Spleen (tissue), 11 donors: ENCODE measurements at regions not wholly inside any gene's neighbourhood (a gene's known extent, or its start where the extent isn't known, plus 50 kb on each side); places are given as distances from the start of the nearest gene placed in this dataset.
A peak's percentile ranks its signal among the peaks of the same experiment; 100 is the strongest.

Experiments
- DNase-seq: peaks from one replicate; pipeline ENCODE4 v3.0.0-alpha.2; 2020
- H3K27ac ChIP-seq, 8 donors: fragments of 200-600 bp; sonication (generic) in 7 of 8; 1 replicate in 4 of 8; 2 replicates in 4 of 8; pipeline versions ENCODE4 v1.5.0 to v1.8.0; 2016 to 2021; ENCODE audit warnings: inconsistent platforms in 4 of 8, mild to moderate bottlenecking in 4 of 8, moderate library complexity in 1 of 8
- H3K27me3 ChIP-seq, 7 donors: fragments of 200-600 bp; sonication (generic) in 6 of 7; replicated peaks in 1 of 7; 1 replicate in 4 of 7; 2 replicates in 3 of 7; pipeline versions ENCODE4 v1.5.0 to v1.8.0; 2016 to 2021; ENCODE audit warnings: inconsistent platforms in 3 of 7, mild to moderate bottlenecking in 1 of 7
- H3K36me3 ChIP-seq, 6 donors: fragments of 200-600 bp; sonication (generic) in 5 of 6; 1 replicate in 4 of 6; 2 replicates in 2 of 6; pipeline versions ENCODE4 v1.5.0 to v1.8.0; 2016 to 2021; ENCODE audit warnings: inconsistent platforms in 2 of 6
- H3K4me1 ChIP-seq, 6 donors: fragments of 200-600 bp; sonication (generic) in 5 of 6; 1 replicate in 3 of 6; 2 replicates in 3 of 6; pipeline versions ENCODE4 v1.5.0 to v1.8.0; 2016 to 2021; ENCODE audit warnings: inconsistent platforms in 3 of 6
- H3K4me3 ChIP-seq, 8 donors: fragments of 200-600 bp; sonication (generic) in 7 of 8; 1 replicate in 4 of 8; 2 replicates in 4 of 8; pipeline versions ENCODE4 v1.5.0 to v1.8.0; 2016 to 2021; ENCODE audit warnings: inconsistent platforms in 4 of 8, mild to moderate bottlenecking in 4 of 8, moderate library complexity in 2 of 8
- H3K9me3 ChIP-seq, 8 donors: fragments of 200-600 bp; sonication (generic) in 7 of 8; 1 replicate in 4 of 8; 2 replicates in 4 of 8; pipeline versions ENCODE4 v1.5.0 to v1.8.0; 2016 to 2021; ENCODE audit warnings: inconsistent platforms in 4 of 8
- CTCF ChIP-seq, 11 experiments: fragments of 200-600 bp in 7 of 11; fragments of 450-650 bp in 4 of 11; sonication (generic) in 4 of 11; IDR thresholded peaks in 8 of 11; conservative IDR thresholded peaks in 3 of 11; 1 replicate in 7 of 11; 2 replicates in 4 of 11; pipeline versions ENCODE4 v1.4.0 to v1.8.0; 2016 to 2021; ENCODE audit warnings: antibody characterized with exemption in 11 of 11, inconsistent platforms in 4 of 11, mild to moderate bottlenecking in 1 of 11
- POLR2A ChIP-seq, 3 donors: fragments of 450-650 bp; IDR thresholded peaks; one replicate each; pipeline ENCODE4 v1.5.1; 2017; ENCODE audit warnings: antibody characterized with exemption in 3 of 3, mild to moderate bottlenecking in 1 of 3
- POLR2AphosphoS5 ChIP-seq, 3 donors: sonication (generic); formaldehyde crosslinking; IDR thresholded peaks; one replicate each; pipeline ENCODE4 v1.5.1; 2017; ENCODE audit warnings: antibody characterized with exemption in 3 of 3
- WGBS, 5 donors: extraction: QIAGEN DNeasy Blood & Tissue Kit in 3 of 5; methylation state at CpG; one replicate each; pipeline versions ENCODE4 v1.1.5 to v1.1.7; 2013 to 2018; 5-methylcytosine and 5-hydroxymethylcytosine counted together
- intact Hi-C: fragments of 100-400 bp; cut with DNase I; formaldehyde crosslinking; loops from one replicate; pipeline ENCODE4 v1.15.0; 2023; ENCODE audit warnings: low total_unique reads
- donor health status: healthy with polysubstance abuse.
- donor health status: DM: no; HTN: no; CAD: no; lungs with moderate emphysema.
- donor health status: DM: no; HTN: no; CAD: no.
- donor health status: Bipolar disorder and iron deficiency.
- donor health status: healthy.
- donor health status: DM: no; HTN: no; CAD: no.
- donor health status: DM: yes; HTN: yes; CAD: no.

- Histone ChIP-seq H3K4me1 (no peaks in the 10 kb centered on the region), H3K9me3 (peaks cover 0 to 23% (median 0%) of the 10 kb centered on the region in 8 donors), H3K36me3 (no peaks in the 10 kb centered on the region), H3K4me3 (no peak overlapping the region), H3K27ac (no peak overlapping the region), H3K27me3 (no peaks in the 10 kb centered on the region)
- peak; percentile 22 for DNase-seq
- intact Hi-C loops: no loop called here
- WGBS, 5 donors: 75 to 93% (median 79%) methylated on average over 5 of the region's 5 CpGs
- TF ChIP-seq CTCF (IDR thresholded peaks at IDR 0.05 in 8 of 11, conservative IDR thresholded peaks at IDR 0.05 in 3 of 11): no peak
- no peak for TF ChIP-seq POLR2AphosphoS5 (IDR thresholded peaks at IDR 0.05)
- TF ChIP-seq POLR2A (IDR thresholded peaks at IDR 0.05): no peak
Observed at GRCh38 chr6:102352552-102352951, 959.0 kb downstream of the GRIK2 start.

GRCh38 chr6:102344769-102345168 is 951.3 kb downstream of the GRIK2 start:
- H3K27me3 ChIP-seq: no peaks in the 10 kb centered on the region
- 72 to 87% (median 80%) methylated on average over 2 of the region's 2 CpGs for WGBS, 5 donors
- H3K4me1 ChIP-seq: no peaks in the 10 kb centered on the region
- TF ChIP-seq POLR2AphosphoS5 (IDR thresholded peaks at IDR 0.05) (no peak), CTCF (IDR thresholded peaks at IDR 0.05 in 8 of 11, conservative IDR thresholded peaks at IDR 0.05 in 3 of 11) (no peak), POLR2A (IDR thresholded peaks at IDR 0.05) (no peak)
- H3K4me3 ChIP-seq: no peak overlapping the region
- no peak overlapping the region for H3K27ac ChIP-seq
- intact Hi-C loops: no loop called here
- DNase-seq: no peak
- H3K36me3 ChIP-seq: no peaks in the 10 kb centered on the region
- peaks cover 0 to 6% (median 0%) of the 10 kb centered on the region in 8 donors for H3K9me3 ChIP-seq

GRCh38 chr6:102340311-102340710 is 946.8 kb downstream of the GRIK2 start:
- intact Hi-C loops: no loop called here
- no peaks in the 10 kb centered on the region for H3K4me1 ChIP-seq
- H3K27me3 ChIP-seq: no peaks in the 10 kb centered on the region
- no peak for TF ChIP-seq POLR2A (IDR thresholded peaks at IDR 0.05)
- TF ChIP-seq CTCF (IDR thresholded peaks at IDR 0.05 in 8 of 11, conservative IDR thresholded peaks at IDR 0.05 in 3 of 11): no peak
- TF ChIP-seq POLR2AphosphoS5 (IDR thresholded peaks at IDR 0.05): no peak
- no peak overlapping the region for H3K27ac ChIP-seq
- no peaks in the 10 kb centered on the region for H3K9me3 ChIP-seq
- 75 to 84% (median 79%) methylated on average over 4 of the region's 4 CpGs for WGBS, 5 donors
- no peak overlapping the region for H3K4me3 ChIP-seq
- no peak for DNase-seq
- H3K36me3 ChIP-seq: no peaks in the 10 kb centered on the region

GRCh38 chr6:102333736-102334135 is 940.2 kb downstream of the GRIK2 start:
- H3K27ac ChIP-seq: no peak overlapping the region
- peak; percentile 34 for DNase-seq
- no peaks in the 10 kb centered on the region for H3K36me3 ChIP-seq
- TF ChIP-seq CTCF (IDR thresholded peaks at IDR 0.05 in 8 of 11, conservative IDR thresholded peaks at IDR 0.05 in 3 of 11) (no peak), POLR2AphosphoS5 (IDR thresholded peaks at IDR 0.05) (no peak), POLR2A (IDR thresholded peaks at IDR 0.05) (no peak)
- no peak overlapping the region for H3K4me3 ChIP-seq
- no peaks in the 10 kb centered on the region for H3K27me3 ChIP-seq
- 85 to 96% (median 91%) methylated on average over 8 of the region's 8 CpGs for WGBS, 5 donors
- H3K9me3 ChIP-seq: peaks cover 0 to 10% (median 0%) of the 10 kb centered on the region in 8 donors
- intact Hi-C loops: no loop called here
- no peaks in the 10 kb centered on the region for H3K4me1 ChIP-seq
